ENCODE measurements at regions not wholly inside any gene's neighbourhood (a gene's known extent, or its start where the extent isn't known, plus 50 kb on each side); places are given as distances from the start of the nearest gene placed in this dataset.

GRCh38 chr3:43913036-43913948 lies 222.6 kb downstream of the ABHD5 start:
- no peaks in the 10 kb centered on the region for H3K4me1 Mint-ChIP-seq
- H3K36me3 Mint-ChIP-seq (ENCODE audit: low read depth), result no peaks in the 10 kb centered on the region
- H3K4me3 Mint-ChIP-seq, result no peak overlapping the region
- H3K27me3 Mint-ChIP-seq (ENCODE audit: low read depth, poor library complexity), result peaks cover 14% of the 10 kb centered on the region
- H3K27ac Mint-ChIP-seq, result no peak overlapping the region
- no peak for TF ChIP-seq CTCF (IDR thresholded peaks at IDR 0.05)
- no peak for DNase-seq
- H3K9me3 Mint-ChIP-seq, result peaks cover 19% of the 10 kb centered on the region

DNA sequence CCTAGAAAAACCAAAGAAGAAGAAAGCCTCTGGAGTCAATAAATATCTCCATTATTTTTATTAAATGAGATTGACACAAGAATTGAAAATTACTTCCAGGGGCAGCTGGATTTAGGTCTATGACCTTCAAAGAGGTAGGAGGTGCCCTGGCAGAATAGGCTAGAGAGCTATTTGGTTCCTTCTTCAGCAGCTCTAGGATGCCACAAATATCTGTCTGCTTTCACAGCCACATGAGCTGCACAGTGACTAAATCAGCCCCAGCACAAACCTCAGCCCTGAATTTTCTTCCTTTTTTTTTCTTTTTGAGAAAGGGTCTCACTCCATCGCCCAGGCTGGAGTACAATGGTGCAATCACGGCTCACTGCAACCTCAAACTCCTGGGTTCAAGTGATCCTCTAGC lies 223.5 kb downstream of the ABHD5 start:
- TF ChIP-seq CTCF (IDR thresholded peaks at IDR 0.05), result no peak
- no peaks in the 10 kb centered on the region for H3K36me3 Mint-ChIP-seq (ENCODE audit: low read depth)
- H3K4me1 Mint-ChIP-seq, result peaks cover 6% of the 10 kb centered on the region
- H3K27me3 Mint-ChIP-seq (ENCODE audit: low read depth, poor library complexity), result peaks cover 14% of the 10 kb centered on the region
- no peak overlapping the region for H3K4me3 Mint-ChIP-seq
- H3K9me3 Mint-ChIP-seq, result peaks cover 19% of the 10 kb centered on the region
- DNase-seq, result no peak
- H3K27ac Mint-ChIP-seq, result no peak overlapping the region

GRCh38 chr3:43915546-43915945 lies 224.8 kb downstream of the ABHD5 start:
- Mint-ChIP-seq H3K27ac (no peak overlapping the region), H3K36me3 (ENCODE audit: low read depth) (no peaks in the 10 kb centered on the region), H3K27me3 (ENCODE audit: low read depth, poor library complexity) (peaks cover 14% of the 10 kb centered on the region), H3K4me3 (no peak overlapping the region), H3K9me3 (peaks cover 22% of the 10 kb centered on the region), H3K4me1 (peaks cover 16% of the 10 kb centered on the region)
- DNase-seq, result no peak
- no peak for TF ChIP-seq CTCF (IDR thresholded peaks at IDR 0.05)

- Mint-ChIP-seq H3K27me3 (ENCODE audit: low read depth, poor library complexity) (peaks cover 11% of the 10 kb centered on the region), H3K36me3 (ENCODE audit: low read depth) (no peaks in the 10 kb centered on the region), H3K4me3 (no peak overlapping the region), H3K27ac (no peak overlapping the region), H3K4me1 (peaks cover 31% of the 10 kb centered on the region), H3K9me3 (peaks cover 22% of the 10 kb centered on the region)
- DNase-seq, result no peak
- TF ChIP-seq CTCF (IDR thresholded peaks at IDR 0.05), result no peak
Measured at GRCh38 chr3:43917361-43917760, 226.6 kb downstream of the ABHD5 start.

DNA sequence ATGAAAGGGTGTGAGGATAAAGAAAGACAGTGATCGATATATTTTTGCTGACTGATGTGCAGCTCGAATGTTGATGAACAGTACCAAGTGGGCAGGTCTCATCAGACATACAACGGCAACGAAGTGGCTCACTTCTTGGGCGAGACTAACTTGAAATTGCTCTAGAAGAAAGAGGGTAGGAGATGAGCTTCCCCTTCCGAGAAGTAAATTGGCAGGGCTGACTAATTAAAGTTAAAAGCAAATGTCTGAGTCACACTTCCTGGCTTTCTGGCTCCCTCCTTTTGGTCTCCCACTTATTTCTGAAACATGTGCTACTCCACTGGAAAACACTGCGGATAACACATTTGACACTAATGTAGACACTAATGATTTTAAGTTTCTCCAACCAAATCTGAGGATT lies 228.3 kb downstream of the ABHD5 start:
- TF ChIP-seq CTCF (IDR thresholded peaks at IDR 0.05), result no peak
- Mint-ChIP-seq H3K27ac (no peak overlapping the region), H3K27me3 (ENCODE audit: low read depth, poor library complexity) (peaks cover 8% of the 10 kb centered on the region), H3K4me3 (no peak overlapping the region), H3K36me3 (ENCODE audit: low read depth) (no peaks in the 10 kb centered on the region), H3K4me1 (peaks cover 48% of the 10 kb centered on the region), H3K9me3 (peaks cover 22% of the 10 kb centered on the region)
- no peak for DNase-seq

Data from nephron progenitor cell (in vitro differentiated cells).